Peyer's patch (tissue), 4 donors: ENCODE measurements at regions not wholly inside any gene's neighbourhood (a gene's known extent, or its start where the extent isn't known, plus 50 kb on each side); places are given as distances from the start of the nearest gene placed in this dataset.

Experiments used
- DNase-seq, 3 donors: peaks; one replicate each; pipeline ENCODE4 v3.0.0-alpha.2; 2017 to 2019
- H3K27ac ChIP-seq, 4 donors: fragments of 200-600 bp; sonication (generic); one replicate each; pipeline ENCODE4 v1.5.1; 2016 to 2019
- H3K27me3 ChIP-seq, 2 donors: fragments of 200-600 bp; sonication (generic); one replicate each; pipeline ENCODE4 v1.5.1; 2019
- H3K36me3 ChIP-seq, 3 donors: fragments of 200-600 bp; sonication (generic); one replicate each; pipeline ENCODE4 v1.5.1; 2016 to 2019
- H3K4me1 ChIP-seq, 4 donors: fragments of 200-600 bp; sonication (generic); one replicate each; pipeline ENCODE4 v1.5.1; 2016 to 2019
- H3K4me3 ChIP-seq, 4 donors: fragments of 200-600 bp; sonication (generic); 1 replicate in 3 of 4; 2 replicates in 1 of 4; pipeline ENCODE4 v1.5.1; 2016 to 2019; ENCODE audit warnings: mild to moderate bottlenecking in 1 of 4
- H3K9me3 ChIP-seq, 4 donors: fragments of 200-600 bp; sonication (generic); one replicate each; pipeline ENCODE4 v1.5.1; 2016 to 2019; ENCODE audit warnings: mild to moderate bottlenecking in 1 of 4
- POLR2A ChIP-seq, 2 donors: fragments of 450-650 bp; IDR thresholded peaks; one replicate each; pipeline ENCODE4 v1.5.1; 2017; ENCODE audit warnings: antibody characterized with exemption in 2 of 2, mild to moderate bottlenecking in 2 of 2, moderate library complexity in 2 of 2
- TF ChIP-seq, protein P1 (sequence below), 6 experiments: fragments of 450-650 bp in 4 of 6; fragments of 200-600 bp in 2 of 6; sonication (generic) in 1 of 6; IDR thresholded peaks; one replicate each; pipeline ENCODE4 v1.5.1; 2017 to 2019; ENCODE audit warnings: antibody characterized with exemption in 6 of 6, mild to moderate bottlenecking in 3 of 6, moderate library complexity in 1 of 6

DNA sequence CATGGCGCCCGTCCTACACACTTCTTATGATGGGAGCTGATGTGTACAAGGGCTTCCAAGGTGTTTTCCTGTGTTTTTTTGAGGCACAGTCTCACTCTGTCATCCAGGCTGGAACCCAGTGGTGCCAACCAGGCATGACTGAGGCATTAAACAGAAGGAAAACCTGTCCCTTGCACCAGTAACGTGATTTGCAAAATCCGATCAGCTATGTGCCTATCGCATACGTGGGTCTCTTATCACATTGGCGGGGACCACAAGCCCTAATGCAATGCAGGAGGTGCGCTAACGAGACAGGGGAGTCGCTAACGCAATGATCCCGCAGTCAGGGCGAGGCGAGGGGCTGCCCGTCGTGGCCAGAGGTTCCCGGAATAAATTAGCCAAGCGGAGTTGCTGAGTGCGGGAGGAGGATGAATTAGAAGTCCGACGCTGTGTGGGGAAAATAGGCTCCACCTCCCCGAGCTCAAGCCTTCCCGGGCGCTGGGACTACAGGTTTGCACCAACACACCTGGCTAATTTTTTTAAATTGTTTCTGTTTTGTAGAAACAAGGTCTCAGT, 162.7 kb downstream of the SHOX start:
- TF ChIP-seq POLR2A (IDR thresholded peaks at IDR 0.05) = no peak
- TF ChIP-seq, protein P1, sequence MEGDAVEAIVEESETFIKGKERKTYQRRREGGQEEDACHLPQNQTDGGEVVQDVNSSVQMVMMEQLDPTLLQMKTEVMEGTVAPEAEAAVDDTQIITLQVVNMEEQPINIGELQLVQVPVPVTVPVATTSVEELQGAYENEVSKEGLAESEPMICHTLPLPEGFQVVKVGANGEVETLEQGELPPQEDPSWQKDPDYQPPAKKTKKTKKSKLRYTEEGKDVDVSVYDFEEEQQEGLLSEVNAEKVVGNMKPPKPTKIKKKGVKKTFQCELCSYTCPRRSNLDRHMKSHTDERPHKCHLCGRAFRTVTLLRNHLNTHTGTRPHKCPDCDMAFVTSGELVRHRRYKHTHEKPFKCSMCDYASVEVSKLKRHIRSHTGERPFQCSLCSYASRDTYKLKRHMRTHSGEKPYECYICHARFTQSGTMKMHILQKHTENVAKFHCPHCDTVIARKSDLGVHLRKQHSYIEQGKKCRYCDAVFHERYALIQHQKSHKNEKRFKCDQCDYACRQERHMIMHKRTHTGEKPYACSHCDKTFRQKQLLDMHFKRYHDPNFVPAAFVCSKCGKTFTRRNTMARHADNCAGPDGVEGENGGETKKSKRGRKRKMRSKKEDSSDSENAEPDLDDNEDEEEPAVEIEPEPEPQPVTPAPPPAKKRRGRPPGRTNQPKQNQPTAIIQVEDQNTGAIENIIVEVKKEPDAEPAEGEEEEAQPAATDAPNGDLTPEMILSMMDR (IDR thresholded peaks at IDR 0.05) = no peak
- DNase-seq = no peak
- H3K4me3 ChIP-seq = no peak overlapping the region
- no peaks in the 10 kb centered on the region for H3K4me1 ChIP-seq
- H3K27ac ChIP-seq = no peak overlapping the region
- peaks cover 0 to 6% (median 0%) of the 10 kb centered on the region in 4 donors for H3K9me3 ChIP-seq
- no peaks in the 10 kb centered on the region for H3K27me3 ChIP-seq
- no peaks in the 10 kb centered on the region for H3K36me3 ChIP-seq

DNA sequence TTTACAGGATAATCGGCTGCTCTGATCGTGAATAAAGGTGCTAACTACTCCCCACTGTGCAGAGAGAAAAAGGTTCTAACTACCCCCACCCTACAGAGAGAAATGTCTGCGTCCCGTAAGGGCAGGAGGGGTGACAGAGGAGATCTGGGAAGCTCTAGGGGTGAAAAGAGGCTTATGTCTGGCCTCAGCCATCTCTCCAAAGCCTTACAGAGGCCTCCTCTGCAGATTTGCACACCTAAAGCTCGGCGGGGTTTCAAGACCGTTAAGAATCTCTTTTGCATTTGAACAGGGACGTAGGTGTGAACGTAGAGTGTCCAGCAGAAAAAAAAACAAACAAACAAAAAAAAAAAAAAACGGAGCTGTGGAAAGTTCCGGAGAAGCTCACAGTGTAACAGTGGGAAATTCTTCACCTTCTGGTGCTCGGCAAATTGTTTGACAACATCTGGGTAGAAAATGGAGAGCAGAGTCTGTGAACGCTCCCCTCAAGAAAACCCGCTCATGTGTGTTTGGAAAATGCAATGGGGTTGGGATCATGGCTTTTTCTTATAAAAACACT, 161.0 kb downstream of the SHOX start:
- no peaks in the 10 kb centered on the region for H3K4me1 ChIP-seq
- H3K4me3 ChIP-seq = no peak overlapping the region
- H3K27ac ChIP-seq = no peak overlapping the region
- no peak for DNase-seq
- no peaks in the 10 kb centered on the region for H3K27me3 ChIP-seq
- TF ChIP-seq POLR2A (IDR thresholded peaks at IDR 0.05) = no peak
- TF ChIP-seq, protein P1 (IDR thresholded peaks at IDR 0.05) = no peak
- no peaks in the 10 kb centered on the region for H3K36me3 ChIP-seq
- peaks cover 0 to 6% (median 0%) of the 10 kb centered on the region in 4 donors for H3K9me3 ChIP-seq

DNA sequence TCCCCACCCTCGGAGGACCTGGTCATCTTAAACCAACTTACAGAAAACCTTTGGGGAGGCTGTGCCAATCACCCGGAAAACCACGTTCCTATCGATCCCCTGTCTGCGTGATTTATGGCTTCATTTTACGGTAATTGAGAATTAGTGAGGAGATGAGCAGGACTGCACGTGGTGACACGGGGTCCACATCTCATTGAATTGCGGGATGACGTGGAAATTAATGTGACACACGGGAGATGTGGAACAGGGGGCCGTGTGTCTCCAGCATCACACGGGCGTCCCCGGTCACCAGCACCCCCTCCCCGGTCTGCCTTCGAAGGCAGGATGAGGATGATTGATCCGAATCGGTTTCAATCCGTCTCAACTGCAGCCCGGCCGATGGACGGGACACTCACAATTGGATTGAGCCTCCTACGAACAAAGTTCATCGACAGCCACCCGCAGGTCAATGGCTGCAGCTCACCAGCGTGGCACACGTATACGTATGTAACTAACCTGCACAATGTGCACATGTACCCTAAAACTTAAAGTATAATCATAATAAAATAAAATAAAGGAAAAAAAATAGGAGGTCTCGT, 160.3 kb downstream of the SHOX start:
- TF ChIP-seq POLR2A (IDR thresholded peaks at IDR 0.05) = no peak
- TF ChIP-seq, protein P1 (IDR thresholded peaks at IDR 0.05) = no peak
- Histone ChIP-seq H3K4me3 (no peak overlapping the region), H3K4me1 (no peaks in the 10 kb centered on the region), H3K36me3 (no peaks in the 10 kb centered on the region), H3K27ac (no peak overlapping the region), H3K27me3 (no peaks in the 10 kb centered on the region), H3K9me3 (peaks cover 0 to 6% (median 0%) of the 10 kb centered on the region in 4 donors)
- DNase-seq = no peak

DNA sequence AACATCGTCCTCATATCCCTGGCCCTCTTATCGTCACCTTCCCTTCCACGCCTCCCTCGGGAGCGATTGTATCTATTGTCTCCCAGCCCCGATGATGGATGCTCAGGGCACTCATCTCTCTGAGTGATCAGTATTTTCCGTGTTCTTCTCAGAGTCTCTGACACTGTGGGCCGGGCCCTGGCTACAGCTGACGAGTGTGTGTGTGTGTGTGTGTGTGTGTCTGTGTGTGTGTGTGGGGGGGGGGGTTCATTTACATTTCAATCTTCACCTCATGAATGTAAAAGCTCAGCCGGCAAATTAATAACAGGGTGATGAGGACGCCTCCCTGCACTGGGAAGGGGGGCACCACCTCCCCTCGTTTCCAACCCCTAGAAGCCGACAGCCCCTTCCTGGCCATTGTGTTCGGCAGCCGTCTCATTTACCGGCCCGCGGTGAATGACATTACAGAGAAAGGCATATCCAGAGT, 159.5 kb downstream of the SHOX start:
- Histone ChIP-seq H3K4me3 (no peak overlapping the region), H3K4me1 (no peaks in the 10 kb centered on the region), H3K9me3 (peaks cover 0 to 6% (median 0%) of the 10 kb centered on the region in 4 donors), H3K36me3 (no peaks in the 10 kb centered on the region), H3K27ac (no peak overlapping the region), H3K27me3 (no peaks in the 10 kb centered on the region)
- no peak for DNase-seq
- TF ChIP-seq, protein P1 (IDR thresholded peaks at IDR 0.05) = no peak
- TF ChIP-seq POLR2A (IDR thresholded peaks at IDR 0.05) = no peak

DNA sequence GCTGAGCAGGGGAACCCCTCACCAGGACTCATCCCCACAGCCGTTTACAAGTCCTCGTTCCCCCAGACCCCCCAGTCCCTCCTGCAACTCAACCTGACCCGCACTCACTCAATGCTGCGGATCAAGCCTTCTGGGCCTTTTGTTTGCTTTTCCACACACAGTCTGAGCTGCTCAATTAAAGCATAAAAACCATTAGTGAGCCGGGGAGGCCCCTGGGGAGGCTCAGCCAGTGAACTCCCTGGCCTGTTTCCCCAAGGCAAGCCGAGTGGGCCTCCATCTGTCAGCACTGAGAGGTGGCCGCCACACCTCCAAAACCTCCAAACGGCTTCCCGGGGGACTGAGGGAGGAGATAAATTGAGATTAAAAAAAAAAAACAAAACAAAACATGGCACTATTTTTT, 158.5 kb downstream of the SHOX start:
- DNase-seq = no peak
- H3K27ac ChIP-seq = no peak overlapping the region
- H3K9me3 ChIP-seq = peaks cover 0 to 6% (median 0%) of the 10 kb centered on the region in 4 donors
- no peaks in the 10 kb centered on the region for H3K36me3 ChIP-seq
- H3K4me1 ChIP-seq = no peaks in the 10 kb centered on the region
- TF ChIP-seq POLR2A (IDR thresholded peaks at IDR 0.05) = no peak
- TF ChIP-seq, protein P1 (IDR thresholded peaks at IDR 0.05) = no peak
- no peak overlapping the region for H3K4me3 ChIP-seq
- H3K27me3 ChIP-seq = no peaks in the 10 kb centered on the region
